HG03060 (cell line): ENCODE measurements at regions not wholly inside any gene's neighbourhood (a gene's known extent, or its start where the extent isn't known, plus 50 kb on each side); places are given as distances from the start of the nearest gene placed in this dataset.

Source experiments
- ATAC-seq: cut with Tn5 transposase; IDR thresholded peaks from one replicate; pipeline ENCODE4 v1.9.1; 2021; ENCODE audit warnings: low read depth, moderate number of reproducible peaks; ENCODE audit not compliant: unreplicated experiment

DNA sequence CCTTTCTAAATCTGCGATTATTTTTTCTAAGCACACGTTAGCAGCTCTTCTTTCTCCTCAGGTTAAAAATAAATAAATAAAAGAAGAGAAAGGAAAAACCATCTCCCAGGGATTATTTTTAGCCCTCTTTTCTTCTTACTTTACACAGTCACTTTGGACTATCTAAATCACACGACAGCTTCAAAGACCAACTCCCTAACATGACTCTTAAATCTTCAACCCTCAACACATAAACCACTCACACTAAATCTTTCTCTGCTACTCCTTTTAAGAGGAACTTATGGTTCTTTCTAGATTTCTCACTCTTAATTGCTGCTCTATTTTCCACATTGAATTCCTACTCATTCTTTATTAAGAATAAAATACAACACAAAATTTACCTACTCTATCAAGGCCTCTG lies 1095.0 kb upstream of the B3GALT2 start:
- ATAC-seq = no peak

DNA sequence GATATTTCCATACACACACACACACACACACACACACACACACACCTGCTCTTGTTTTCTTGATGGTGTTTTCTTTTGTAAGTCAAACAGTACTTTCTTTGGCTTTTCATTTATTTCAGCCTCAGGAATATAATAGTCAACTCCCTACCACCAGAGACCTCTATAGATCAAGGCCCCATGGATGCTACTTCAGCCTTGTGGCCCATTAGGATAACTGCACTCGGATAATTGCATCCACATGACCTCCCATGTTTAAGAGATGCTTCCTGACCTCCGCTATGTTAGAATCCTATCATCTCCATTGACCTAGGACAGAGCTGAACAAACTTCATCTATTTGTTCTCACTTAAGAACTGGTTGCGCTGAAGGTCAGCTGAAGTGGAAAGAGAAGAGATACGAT lies 1094.0 kb upstream of the B3GALT2 start:
- ATAC-seq = no peak

- ATAC-seq = peak; percentile 69
Measured at GRCh38 chr1:194279975-194280374, 1093.6 kb upstream of the B3GALT2 start.

DNA sequence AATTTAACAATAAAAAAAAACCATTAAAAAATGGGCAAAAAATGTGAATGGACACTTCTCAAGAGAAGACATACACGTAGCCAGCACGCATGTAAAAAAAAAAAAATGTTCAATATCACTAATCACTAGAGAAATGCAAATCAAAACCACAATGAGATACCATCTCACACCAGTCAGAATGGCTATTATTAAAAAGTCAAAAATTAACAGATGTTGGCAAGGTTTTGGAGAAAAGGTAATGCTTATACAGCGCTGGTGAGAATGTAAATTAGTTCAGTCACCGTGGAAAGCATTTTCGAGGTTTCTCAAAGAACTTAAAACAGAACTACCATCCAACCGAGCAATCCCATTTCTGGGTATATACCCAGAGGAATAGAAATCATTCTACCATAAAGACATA lies 1091.5 kb upstream of the B3GALT2 start:
- peak; percentile 76 for ATAC-seq

DNA sequence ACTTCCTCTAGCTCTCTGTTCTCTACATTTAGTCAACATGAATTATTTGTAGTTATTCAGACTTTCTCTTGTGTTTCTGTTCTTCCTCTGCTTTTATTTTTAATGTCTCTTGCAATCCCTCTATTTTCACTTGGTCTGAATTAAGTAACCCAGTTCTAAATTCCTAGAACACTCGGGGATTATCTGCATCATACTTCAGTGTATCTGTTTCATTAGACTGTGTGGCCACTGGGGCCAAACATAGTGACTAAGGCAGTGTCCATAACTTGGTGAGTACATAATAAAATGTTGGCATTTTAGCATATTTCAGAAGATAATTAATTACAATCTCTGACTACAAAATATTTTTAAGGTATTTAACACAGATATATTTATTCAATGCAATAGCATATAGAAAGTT lies 1087.2 kb upstream of the B3GALT2 start:
- no peak for ATAC-seq

- no peak for ATAC-seq
Measured at GRCh38 chr1:194268839-194269238, 1082.4 kb upstream of the B3GALT2 start.

DNA sequence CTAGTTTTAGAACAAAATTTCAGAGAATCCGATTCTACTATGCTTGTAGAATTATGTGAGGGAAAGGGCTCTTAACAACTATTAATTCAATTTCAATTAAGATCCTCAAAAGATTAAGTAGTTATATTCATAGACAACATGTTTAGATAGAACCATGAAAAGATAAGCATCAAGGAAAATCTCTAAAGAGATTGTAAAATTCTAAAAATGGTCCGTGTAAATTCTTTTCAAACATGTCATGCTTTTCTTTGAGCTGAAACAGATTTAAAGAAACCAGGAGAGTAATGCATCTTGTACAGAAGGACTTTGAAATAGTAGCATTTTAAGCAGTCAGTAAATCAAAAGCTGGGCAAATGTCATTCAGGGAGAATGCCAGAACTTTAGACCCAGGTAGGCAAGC lies 1080.6 kb upstream of the B3GALT2 start:
- no peak for ATAC-seq

DNA sequence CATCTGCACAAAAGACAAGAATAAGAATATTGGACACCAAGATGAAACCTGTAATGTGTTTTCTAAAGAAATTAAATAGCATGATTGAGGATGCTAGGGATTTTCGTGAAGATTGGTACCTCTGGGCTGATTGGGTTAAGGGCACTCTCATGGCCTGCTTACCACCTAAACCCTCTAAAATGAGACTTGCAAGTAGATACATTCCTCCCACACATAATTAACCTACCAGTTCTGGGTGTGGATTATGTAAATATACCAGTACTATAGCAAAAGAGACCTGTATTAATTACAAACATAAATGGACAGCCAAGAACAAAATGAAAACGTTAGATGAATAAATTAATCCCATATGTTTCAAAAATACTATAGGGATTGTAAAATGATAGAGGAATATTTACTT lies 1069.6 kb upstream of the B3GALT2 start:
- ATAC-seq = no peak

- ATAC-seq = no peak
Measured at GRCh38 chr1:194252199-194252598, 1065.8 kb upstream of the B3GALT2 start.

DNA sequence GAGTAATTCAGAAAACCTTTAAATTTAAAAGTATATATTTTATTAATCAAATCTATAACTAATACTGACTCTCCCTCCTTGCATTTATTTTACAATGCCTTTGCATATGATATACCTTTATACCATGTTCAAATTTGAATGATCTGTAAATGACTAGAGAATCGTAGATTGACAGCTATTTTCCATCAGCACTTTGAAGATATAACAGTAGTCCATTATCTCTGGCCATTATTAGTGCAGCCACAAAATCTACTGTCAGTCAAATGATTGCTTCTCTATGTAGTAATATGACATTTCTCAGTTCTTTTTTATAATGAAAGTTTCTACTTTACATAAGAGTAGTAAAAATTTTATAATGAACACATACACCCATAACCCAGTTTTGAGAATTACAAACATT lies 1054.8 kb upstream of the B3GALT2 start:
- no peak for ATAC-seq

DNA sequence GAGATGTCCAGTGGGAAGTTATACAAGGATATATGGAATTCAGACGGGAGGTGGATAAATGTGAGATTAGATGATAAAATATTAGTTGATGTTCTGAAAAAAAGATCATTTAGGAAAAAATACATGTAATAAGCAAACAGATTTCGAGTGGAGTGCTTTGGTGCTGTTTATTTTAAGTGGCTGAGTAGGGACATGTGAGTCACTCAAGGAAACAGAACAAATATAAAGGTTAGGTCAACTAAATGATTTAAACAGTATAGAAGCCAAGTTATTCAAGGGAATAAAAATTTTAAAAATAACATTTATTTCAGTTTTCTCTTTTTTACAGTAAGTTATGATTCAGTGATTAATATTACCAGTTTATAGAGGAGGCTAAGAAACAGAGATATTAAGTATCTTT lies 1046.7 kb upstream of the B3GALT2 start:
- ATAC-seq = no peak

GRCh38 chr1:194230351-194231144 lies 1044.1 kb upstream of the B3GALT2 start:
- ATAC-seq = no peak

DNA sequence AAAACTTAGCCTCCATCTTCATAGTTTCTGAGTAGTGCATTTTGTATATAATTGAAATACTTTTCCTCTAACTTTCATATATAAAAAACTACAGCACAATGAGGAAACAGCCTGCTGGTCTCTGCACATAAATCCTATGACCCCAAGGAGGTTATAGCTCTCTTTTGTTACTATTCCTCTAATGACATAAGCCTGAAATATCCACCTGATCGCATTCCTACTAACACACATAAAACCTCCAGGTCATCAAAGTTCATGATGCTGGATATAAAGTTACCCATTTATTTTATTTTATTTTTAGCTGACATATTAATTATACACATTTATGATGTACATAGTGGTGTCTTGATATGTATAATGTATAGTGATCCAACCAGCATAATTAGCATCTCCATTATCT lies 1042.0 kb upstream of the B3GALT2 start:
- no peak for ATAC-seq

GRCh38 chr1:194227161-194227560 lies 1040.7 kb upstream of the B3GALT2 start:
- ATAC-seq = no peak

- peak; percentile 98 for ATAC-seq
Measured at GRCh38 chr1:194225821-194226220, 1039.4 kb upstream of the B3GALT2 start.

DNA sequence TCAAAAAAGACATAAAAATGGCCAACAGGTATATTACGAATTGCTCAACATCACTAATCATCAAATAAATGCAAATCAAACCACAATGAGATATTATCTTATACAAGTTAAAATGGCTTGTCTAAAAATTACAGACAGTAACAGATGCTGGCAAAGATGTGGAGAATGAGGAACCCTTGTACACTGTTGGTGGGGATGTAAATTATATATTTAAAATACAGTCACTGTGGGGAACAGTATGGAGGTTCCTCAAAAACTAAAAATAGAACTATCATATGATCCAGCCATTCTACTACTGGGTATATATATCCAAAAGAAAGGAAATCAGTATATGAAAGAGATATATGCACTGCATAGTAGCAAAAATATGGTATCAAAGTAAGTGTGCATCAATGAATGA lies 1037.2 kb upstream of the B3GALT2 start:
- ATAC-seq = no peak

DNA sequence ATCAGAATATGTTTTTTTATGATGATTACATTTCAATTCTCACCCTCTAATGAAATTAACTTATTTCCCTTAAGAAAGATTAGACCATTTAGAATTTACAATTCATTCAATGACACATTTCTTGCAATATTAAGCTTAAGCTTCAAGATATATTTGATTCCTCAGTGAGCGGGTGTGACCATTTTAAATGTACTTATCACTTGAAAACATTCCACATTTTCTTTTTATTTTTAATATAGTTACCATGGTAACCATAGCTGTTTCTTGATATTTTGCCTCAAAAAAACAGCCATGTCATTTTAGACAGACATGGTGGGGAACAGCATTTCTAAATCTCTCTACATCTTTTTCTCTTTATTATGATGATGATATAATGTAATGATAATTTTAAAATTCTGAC lies 1029.0 kb upstream of the B3GALT2 start:
- no peak for ATAC-seq

DNA sequence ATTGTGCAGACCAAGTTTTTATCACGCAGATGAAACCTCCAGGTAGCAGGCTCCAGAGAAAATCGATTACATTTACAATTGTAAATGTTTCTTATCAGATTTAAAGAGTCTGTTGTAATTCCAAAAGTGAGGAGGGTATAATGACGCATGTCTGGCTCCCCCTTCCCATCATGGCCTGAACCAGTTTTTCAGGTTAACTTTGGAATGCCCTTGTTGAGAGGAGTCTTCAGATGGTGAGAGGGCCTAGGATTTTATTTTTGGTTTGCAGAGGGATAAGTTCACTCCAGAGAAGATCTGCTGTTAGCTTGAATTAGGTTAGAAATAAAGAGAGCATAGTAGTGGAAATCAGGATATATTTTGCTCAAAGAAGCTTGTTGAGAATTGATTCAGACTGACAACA lies 1028.3 kb upstream of the B3GALT2 start:
- ATAC-seq = no peak

DNA sequence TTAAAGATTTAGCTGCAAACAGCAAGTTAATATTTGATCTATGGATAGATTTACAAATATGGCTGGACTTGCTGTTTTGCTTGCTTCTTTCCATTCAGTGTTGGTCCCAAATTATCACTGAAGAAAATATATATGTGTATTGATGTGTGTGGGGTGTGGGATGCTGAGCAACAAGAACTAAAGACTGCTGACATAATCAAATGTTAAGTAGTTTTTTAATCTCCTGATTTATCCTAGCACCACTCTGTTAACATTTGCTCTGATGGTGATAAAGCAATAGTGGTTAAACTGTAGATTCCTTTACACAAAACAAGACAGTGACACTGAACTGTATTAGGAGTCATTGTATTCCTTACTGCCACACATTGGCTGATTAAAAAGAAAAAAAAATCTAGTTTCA lies 1023.5 kb upstream of the B3GALT2 start:
- no peak for ATAC-seq

GRCh38 chr1:194208674-194209073 lies 1022.3 kb upstream of the B3GALT2 start:
- ATAC-seq = no peak

- ATAC-seq = no peak
Measured at GRCh38 chr1:194196562-194196961, 1010.1 kb upstream of the B3GALT2 start.

DNA sequence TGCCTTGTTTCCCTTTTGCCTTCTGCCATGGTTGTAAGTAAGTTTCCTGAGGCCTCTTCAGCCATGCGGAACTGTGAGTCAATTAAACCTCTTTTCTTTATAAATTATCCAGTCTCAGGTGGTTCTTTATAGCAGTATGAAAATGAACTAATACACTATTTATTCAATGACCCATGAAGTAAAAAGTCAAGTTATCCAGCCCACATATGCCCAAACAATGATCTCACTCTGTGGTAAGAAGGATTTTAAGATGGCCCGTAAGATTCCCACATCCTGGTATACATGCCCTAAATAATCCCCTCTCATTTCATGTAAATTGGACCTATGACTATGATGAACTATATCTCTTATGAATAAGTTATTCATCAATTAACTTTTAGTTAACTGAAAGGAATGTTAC lies 1008.3 kb upstream of the B3GALT2 start:
- ATAC-seq = no peak

GRCh38 chr1:194184974-194185373 lies 998.6 kb upstream of the B3GALT2 start:
- no peak for ATAC-seq
